ENCODE measurements at regions not wholly inside any gene's neighbourhood (a gene's known extent, or its start where the extent isn't known, plus 50 kb on each side); places are given as distances from the start of the nearest gene placed in this dataset.

GRCh38 chr2:236865052-236865451 is 220.6 kb upstream of the COPS8 start:
- no peak for TF ChIP-seq POLR2A (IDR thresholded peaks at IDR 0.05)
- TF ChIP-seq, protein P1, sequence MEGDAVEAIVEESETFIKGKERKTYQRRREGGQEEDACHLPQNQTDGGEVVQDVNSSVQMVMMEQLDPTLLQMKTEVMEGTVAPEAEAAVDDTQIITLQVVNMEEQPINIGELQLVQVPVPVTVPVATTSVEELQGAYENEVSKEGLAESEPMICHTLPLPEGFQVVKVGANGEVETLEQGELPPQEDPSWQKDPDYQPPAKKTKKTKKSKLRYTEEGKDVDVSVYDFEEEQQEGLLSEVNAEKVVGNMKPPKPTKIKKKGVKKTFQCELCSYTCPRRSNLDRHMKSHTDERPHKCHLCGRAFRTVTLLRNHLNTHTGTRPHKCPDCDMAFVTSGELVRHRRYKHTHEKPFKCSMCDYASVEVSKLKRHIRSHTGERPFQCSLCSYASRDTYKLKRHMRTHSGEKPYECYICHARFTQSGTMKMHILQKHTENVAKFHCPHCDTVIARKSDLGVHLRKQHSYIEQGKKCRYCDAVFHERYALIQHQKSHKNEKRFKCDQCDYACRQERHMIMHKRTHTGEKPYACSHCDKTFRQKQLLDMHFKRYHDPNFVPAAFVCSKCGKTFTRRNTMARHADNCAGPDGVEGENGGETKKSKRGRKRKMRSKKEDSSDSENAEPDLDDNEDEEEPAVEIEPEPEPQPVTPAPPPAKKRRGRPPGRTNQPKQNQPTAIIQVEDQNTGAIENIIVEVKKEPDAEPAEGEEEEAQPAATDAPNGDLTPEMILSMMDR (IDR thresholded peaks at IDR 0.05) = no peak

All from body of pancreas (tissue), 4 donors.